IMR-90 (cell line): ENCODE measurements at regions not wholly inside any gene's neighbourhood (a gene's known extent, or its start where the extent isn't known, plus 50 kb on each side); places are given as distances from the start of the nearest gene placed in this dataset.

ENCODE experiments used
- ATAC-seq: fragments of 200-7000 bp; cut with Tn5 transposase; 2 replicates; pipeline ENCODE4 v1.9.1; 2020; ENCODE audit warnings: low read depth, mild to moderate bottlenecking, moderate library complexity
- BruUV-seq: library from RNA; stranded (reverse); fragments of 400-500 nt; replicated peaks from 2 replicates; lab custom pipeline; 2021; lab: Mats Ljungman, UMichigan
- CTCF ChIA-PET: fragments of 300-600 bp; formaldehyde crosslinking; extraction: SDS; loops from one replicate; lab custom pipeline; 2021; ENCODE audit warnings: antibody characterized with exemption; lab: Yijun Ruan, JAX
- POLR2A ChIA-PET: fragments of 300-600 bp; sonication (Branson Sonifier 250); formaldehyde crosslinking; loops from one replicate; lab custom pipeline; 2022; ENCODE audit warnings: antibody characterized with exemption; ENCODE audit not compliant: unreplicated experiment; lab: Charles Lee
- DNase-seq: peaks from one replicate; pipeline ENCODE4 v3.0.0; 2013
- H2AFZ ChIP-seq: replicated peaks from 2 replicates; pipeline ENCODE3; 2013; ENCODE audit warnings: low read length, mild to moderate bottlenecking; ENCODE audit not compliant: poor library complexity
- H2AK5ac ChIP-seq: 2 replicates; pipeline ENCODE4 v1.6.1; 2013; ENCODE audit warnings: low read depth, low read length, inconsistent platforms
- H2AK9ac ChIP-seq: replicated peaks from 2 replicates; pipeline ENCODE3; 2013; ENCODE audit warnings: mild to moderate bottlenecking, low read depth, low read length, moderate library complexity; ENCODE audit not compliant: poor library complexity
- H2BK120ac ChIP-seq: 2 replicates; pipeline ENCODE4 v1.6.1; 2013; ENCODE audit warnings: low read depth, low read length, inconsistent platforms
- H2BK15ac ChIP-seq: 3 replicates; pipeline ENCODE4 v1.6.1; 2013; ENCODE audit warnings: low read depth, low read length, inconsistent platforms
- H2BK20ac ChIP-seq: 2 replicates; pipeline ENCODE4 v1.6.1; 2013; ENCODE audit warnings: low read depth, mild to moderate bottlenecking, inconsistent platforms, low read length, moderate library complexity
- H2BK5ac ChIP-seq: 2 replicates; pipeline ENCODE4 v1.6.1; 2013; ENCODE audit warnings: mild to moderate bottlenecking, low read depth, low read length, inconsistent platforms; ENCODE audit not compliant: poor library complexity, severe bottlenecking
- H3K14ac ChIP-seq: replicated peaks from 2 replicates; pipeline ENCODE4 v1.6.1; 2013; ENCODE audit warnings: low read depth, low read length, inconsistent platforms
- H3K18ac ChIP-seq: 2 replicates; pipeline ENCODE4 v1.6.1; 2013; ENCODE audit warnings: low read depth, low read length, control low read depth
- H3K23ac ChIP-seq: 2 replicates; pipeline ENCODE4 v1.6.1; 2013; ENCODE audit warnings: low read depth, low read length, inconsistent platforms
- H3K27ac ChIP-seq: 2 replicates; pipeline ENCODE4 v1.5.1; 2013; ENCODE audit warnings: mild to moderate bottlenecking, control low read depth, low read length; ENCODE audit not compliant: insufficient read depth
- H3K27me3 ChIP-seq: 2 replicates; pipeline ENCODE4 v1.6.1; 2013; ENCODE audit warnings: low read length; ENCODE audit not compliant: control insufficient read depth, insufficient read depth
- H3K36me3 ChIP-seq: 2 replicates; pipeline ENCODE4 v1.6.1; 2013; ENCODE audit warnings: low read length, mixed read lengths; ENCODE audit not compliant: control insufficient read depth, insufficient read depth
- H3K4ac ChIP-seq: 2 replicates; pipeline ENCODE4 v1.6.1; 2013; ENCODE audit warnings: low read depth, low read length, inconsistent platforms
- H3K4me1 ChIP-seq: 2 replicates; pipeline ENCODE4 v1.6.1; 2013; ENCODE audit warnings: low read length, mixed read lengths; ENCODE audit not compliant: control insufficient read depth, insufficient read depth
- H3K4me2 ChIP-seq: 2 replicates; pipeline ENCODE4 v1.6.1; 2013; ENCODE audit warnings: low read depth, mild to moderate bottlenecking, control low read depth, low read length, moderate library complexity
- H3K4me3 ChIP-seq: 2 replicates; pipeline ENCODE4 v1.5.1; 2013; ENCODE audit warnings: low read depth, mild to moderate bottlenecking, control low read depth, low read length, moderate library complexity; ENCODE audit not compliant: insufficient read depth
- H3K56ac ChIP-seq: 2 replicates; pipeline ENCODE4 v1.6.1; 2013; ENCODE audit warnings: low read length, inconsistent platforms; ENCODE audit not compliant: insufficient read depth; ENCODE audit errors: extremely low read depth
- H3K79me1 ChIP-seq, 2 experiments: 2 replicates each; pipeline ENCODE4 v1.6.1; 2013; ENCODE audit warnings: low read length in 2 of 2, inconsistent platforms in 1 of 2, low read depth in 1 of 2
- H3K9ac ChIP-seq: 2 replicates; pipeline ENCODE4 v1.6.1; 2013; ENCODE audit warnings: low read depth, low read length, control low read depth
- H3K9me1 ChIP-seq: 2 replicates; pipeline ENCODE4 v1.6.1; 2013; ENCODE audit warnings: low read length, inconsistent platforms; ENCODE audit not compliant: insufficient read depth
- H3K9me3 ChIP-seq: 2 replicates; pipeline ENCODE4 v1.6.1; 2013; ENCODE audit warnings: low read length; ENCODE audit not compliant: control insufficient read depth, insufficient read depth
- H4K20me1 ChIP-seq: 2 replicates; pipeline ENCODE4 v1.6.1; 2013; ENCODE audit warnings: low read length, inconsistent platforms; ENCODE audit not compliant: insufficient read depth
- H4K5ac ChIP-seq: 2 replicates; pipeline ENCODE4 v1.6.1; 2013; ENCODE audit warnings: mild to moderate bottlenecking, low read depth, low read length, control low read depth
- H4K8ac ChIP-seq, 2 experiments: 2 replicates each; pipeline ENCODE4 v1.6.1; 2013; ENCODE audit warnings: low read depth in 2 of 2, low read length in 2 of 2, control low read depth in 1 of 2, inconsistent platforms in 1 of 2
- H4K91ac ChIP-seq: 2 replicates; pipeline ENCODE4 v1.6.1; 2013; ENCODE audit warnings: low read depth, low read length, inconsistent platforms; ENCODE audit not compliant: insufficient read depth
- BHLHE40 ChIP-seq: fragments of 150-350 bp; IDR thresholded peaks from 2 replicates; pipeline ENCODE4 v1.6.1; 2016; ENCODE audit warnings: mild to moderate bottlenecking, low read depth, low read length
- FOS ChIP-seq: fragments of 150-350 bp; IDR thresholded peaks from 2 replicates; pipeline ENCODE4 v1.6.1; 2016; ENCODE audit warnings: low read depth, low read length
- MAFK ChIP-seq: IDR thresholded peaks from 2 replicates; pipeline ENCODE4 v1.6.1; 2012; ENCODE audit warnings: low read depth, low read length, improper control_type of control experiment
- MAZ ChIP-seq: IDR thresholded peaks from 2 replicates; pipeline ENCODE4 v1.6.1; 2012; ENCODE audit warnings: low read depth, mild to moderate bottlenecking, low read length, improper control_type of control experiment, moderate library complexity, borderline replicate concordance
- NFE2L2 ChIP-seq: fragments of 150-350 bp; IDR thresholded peaks from 2 replicates; pipeline ENCODE4 v1.6.1; 2016; ENCODE audit warnings: low read depth, mild to moderate bottlenecking, low read length
- POLR2A ChIP-seq: IDR thresholded peaks from 2 replicates; pipeline ENCODE4 v1.6.1; 2012; ENCODE audit warnings: mild to moderate bottlenecking, low read depth, low read length
- RFX5 ChIP-seq: IDR thresholded peaks from 2 replicates; pipeline ENCODE4 v1.8.0; 2012; ENCODE audit warnings: low read depth, mild to moderate bottlenecking, low read length, moderate library complexity
- WGBS, 2 experiments: methylation state at CpG; one replicate each; pipeline versions ENCODE4 v1.1.5 to v1.1.7; 2013; ENCODE audit warnings: missing lambda C conversion rate in 2 of 2; ENCODE audit not compliant: insufficient read length in 1 of 2; ENCODE audit errors: extremely low coverage in 2 of 2; 5-methylcytosine and 5-hydroxymethylcytosine counted together
- dilution Hi-C: fragments of 300-500 bp; cut with HindIII; formaldehyde crosslinking; loops from one replicate; pipeline ENCODE4 v1.14.3; 2018; ENCODE audit warnings: low sequenced_read_pairs; ENCODE audit not compliant: unreplicated experiment
- in situ Hi-C: fragments of 300-500 bp; cut with MboI; formaldehyde crosslinking; loops from 3 replicates; pipeline ENCODE4 v1.14.3; 2019; ENCODE audit warnings: low sequenced_read_pairs, inconsistent platforms, mixed read lengths
- intact Hi-C: fragments of 100-400 bp; cut with micrococcal nuclease; formaldehyde crosslinking; loops from 2 replicates; pipeline ENCODE4 v1.10.0; 2022
- TF ChIP-seq, protein P1 (sequence below): fragments of 150-350 bp; IDR thresholded peaks from 2 replicates; pipeline ENCODE4 v1.6.1; 2017; ENCODE audit warnings: mild to moderate bottlenecking, antibody characterized with exemption, low read length, low read depth
- TF ChIP-seq, protein P2 (sequence below): conservative IDR thresholded peaks from 2 replicates; pipeline ENCODE4 v1.5.1; 2012; ENCODE audit warnings: mild to moderate bottlenecking, low read depth, low read length, improper control_type of control experiment

DNA sequence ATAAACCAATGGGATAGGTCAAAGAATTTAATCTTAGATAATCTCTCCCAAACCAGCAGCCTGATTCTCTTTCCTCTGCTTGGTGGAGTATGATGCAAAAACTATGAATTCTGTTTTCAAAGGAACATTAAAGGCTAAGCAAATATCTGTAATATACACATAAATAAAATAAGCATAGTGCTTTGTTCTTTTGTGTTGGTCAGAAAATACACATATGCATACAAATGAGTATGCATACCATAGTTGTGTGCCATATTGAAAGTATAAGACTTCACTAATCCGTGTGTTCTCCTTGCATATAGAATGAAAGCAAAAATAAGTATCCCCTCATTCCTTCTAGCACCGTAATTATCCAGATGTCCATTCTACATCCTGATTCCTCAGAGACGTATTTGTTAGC, 1949.7 kb upstream of the CELF4 start:
- no peaks in the 10 kb centered on the region for H4K20me1 ChIP-seq
- H3K27ac ChIP-seq = no peak overlapping the region
- no peak overlapping the region for H2AK9ac ChIP-seq
- no peak overlapping the region for H3K4me3 ChIP-seq
- no peak for TF ChIP-seq POLR2A
- no peak for TF ChIP-seq MAFK
- no peak for TF ChIP-seq NFE2L2
- no peak for TF ChIP-seq RFX5
- TF ChIP-seq, protein P1, sequence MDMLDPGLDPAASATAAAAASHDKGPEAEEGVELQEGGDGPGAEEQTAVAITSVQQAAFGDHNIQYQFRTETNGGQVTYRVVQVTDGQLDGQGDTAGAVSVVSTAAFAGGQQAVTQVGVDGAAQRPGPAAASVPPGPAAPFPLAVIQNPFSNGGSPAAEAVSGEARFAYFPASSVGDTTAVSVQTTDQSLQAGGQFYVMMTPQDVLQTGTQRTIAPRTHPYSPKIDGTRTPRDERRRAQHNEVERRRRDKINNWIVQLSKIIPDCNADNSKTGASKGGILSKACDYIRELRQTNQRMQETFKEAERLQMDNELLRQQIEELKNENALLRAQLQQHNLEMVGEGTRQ = no peak
- no peak for TF ChIP-seq FOS
- TF ChIP-seq BHLHE40 = no peak
- TF ChIP-seq, protein P2, sequence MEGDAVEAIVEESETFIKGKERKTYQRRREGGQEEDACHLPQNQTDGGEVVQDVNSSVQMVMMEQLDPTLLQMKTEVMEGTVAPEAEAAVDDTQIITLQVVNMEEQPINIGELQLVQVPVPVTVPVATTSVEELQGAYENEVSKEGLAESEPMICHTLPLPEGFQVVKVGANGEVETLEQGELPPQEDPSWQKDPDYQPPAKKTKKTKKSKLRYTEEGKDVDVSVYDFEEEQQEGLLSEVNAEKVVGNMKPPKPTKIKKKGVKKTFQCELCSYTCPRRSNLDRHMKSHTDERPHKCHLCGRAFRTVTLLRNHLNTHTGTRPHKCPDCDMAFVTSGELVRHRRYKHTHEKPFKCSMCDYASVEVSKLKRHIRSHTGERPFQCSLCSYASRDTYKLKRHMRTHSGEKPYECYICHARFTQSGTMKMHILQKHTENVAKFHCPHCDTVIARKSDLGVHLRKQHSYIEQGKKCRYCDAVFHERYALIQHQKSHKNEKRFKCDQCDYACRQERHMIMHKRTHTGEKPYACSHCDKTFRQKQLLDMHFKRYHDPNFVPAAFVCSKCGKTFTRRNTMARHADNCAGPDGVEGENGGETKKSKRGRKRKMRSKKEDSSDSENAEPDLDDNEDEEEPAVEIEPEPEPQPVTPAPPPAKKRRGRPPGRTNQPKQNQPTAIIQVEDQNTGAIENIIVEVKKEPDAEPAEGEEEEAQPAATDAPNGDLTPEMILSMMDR = no peak
- TF ChIP-seq MAZ = no peak
- POLR2A ChIA-PET = no interaction called here
- no peak overlapping the region for H3K56ac ChIP-seq
- no peaks in the 10 kb centered on the region for H3K79me1 ChIP-seq
- in situ Hi-C loops = no loop called here
- no peak overlapping the region for H2BK20ac ChIP-seq
- H4K91ac ChIP-seq = no peak overlapping the region
- BruUV-seq = no TSS peak
- H2BK5ac ChIP-seq = no peak overlapping the region
- H2BK15ac ChIP-seq = no peak overlapping the region
- no peak overlapping the region for H3K4ac ChIP-seq
- H3K18ac ChIP-seq = no peak overlapping the region
- no peaks in the 10 kb centered on the region for H3K9me3 ChIP-seq
- H3K14ac ChIP-seq = no peak overlapping the region
- H2AK5ac ChIP-seq = no peak overlapping the region
- no peak overlapping the region for H3K9ac ChIP-seq
- H3K23ac ChIP-seq = no peak overlapping the region
- no CpG with 5 or more reads among the region's 3 CpGs for WGBS, 2 experiments
- no peaks in the 10 kb centered on the region for H3K4me1 ChIP-seq
- no peak overlapping the region for H3K4me2 ChIP-seq
- intact Hi-C loops = no loop called here
- ATAC-seq = no peak
- no peak overlapping the region for H4K8ac ChIP-seq
- CTCF ChIA-PET = interaction anchor here (1.0 kb wide), 1 partner anchor 9 kb away, joined by 3 read pairs; no protein-coding TSS in a partner anchor
- DNase-seq = no peak
- H2BK120ac ChIP-seq = no peak overlapping the region
- dilution Hi-C loops = no loop called here
- H3K27me3 ChIP-seq = no peaks in the 10 kb centered on the region
- H4K5ac ChIP-seq = no peak overlapping the region
- no peaks in the 10 kb centered on the region for H3K36me3 ChIP-seq
- no peak overlapping the region for H2AFZ ChIP-seq
- no peaks in the 10 kb centered on the region for H3K9me1 ChIP-seq
